AG04449 (cell line): ENCODE measurements at regions not wholly inside any gene's neighbourhood (a gene's known extent, or its start where the extent isn't known, plus 50 kb on each side); places are given as distances from the start of the nearest gene placed in this dataset.

ENCODE experiments used
- CTCF ChIA-PET: fragments of 350-600 bp; formaldehyde crosslinking; extraction: SDS; loops from one replicate; lab custom pipeline; 2021; ENCODE audit warnings: antibody characterized with exemption; lab: Yijun Ruan, JAX
- POLR2A ChIA-PET: fragments of 400-600, 350-600 bp; formaldehyde crosslinking; extraction: SDS; loops from one replicate; lab custom pipeline; 2020; ENCODE audit warnings: antibody characterized with exemption, inconsistent platforms; lab: Yijun Ruan, JAX
- DNase-seq: peaks from one replicate; pipeline ENCODE4 v3.0.0-alpha.2; 2010; ENCODE audit warnings: low read depth, low spot score
- H3K4me3 ChIP-seq: 2 replicates; pipeline ENCODE4 v1.5.1; 2011; ENCODE audit warnings: low read depth, mild to moderate bottlenecking, control low read depth, low read length
- TF ChIP-seq, protein P1 (sequence below): IDR thresholded peaks from one replicate; pipeline ENCODE4 v1.5.1; 2011; ENCODE audit warnings: mild to moderate bottlenecking, moderate library complexity, low read length, control low read depth, inconsistent platforms; ENCODE audit not compliant: insufficient read depth; ENCODE audit errors: missing control alignments

DNA sequence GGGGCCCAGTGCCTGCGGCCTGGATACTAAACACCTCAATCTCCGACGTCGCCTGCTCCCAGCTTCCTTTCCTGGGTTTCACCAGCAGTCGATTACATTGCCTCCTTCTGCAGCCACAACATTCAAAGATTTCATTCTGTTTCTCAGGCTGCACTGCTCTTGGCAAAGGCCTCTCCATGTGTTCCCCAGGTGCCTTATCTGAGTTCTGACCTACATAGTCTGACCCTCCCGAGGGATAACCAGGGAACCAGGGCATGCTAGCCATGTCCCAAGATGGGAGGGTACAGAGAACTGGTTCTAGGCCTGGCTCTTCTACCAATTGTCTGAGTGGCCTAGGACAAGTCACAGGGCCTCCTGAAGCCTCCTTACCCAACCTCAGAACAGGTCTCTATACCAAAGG, 62.2 kb upstream of the ACSL1 start:
- CTCF ChIA-PET: no interaction called here
- POLR2A ChIA-PET: no interaction called here
- TF ChIP-seq, protein P1, sequence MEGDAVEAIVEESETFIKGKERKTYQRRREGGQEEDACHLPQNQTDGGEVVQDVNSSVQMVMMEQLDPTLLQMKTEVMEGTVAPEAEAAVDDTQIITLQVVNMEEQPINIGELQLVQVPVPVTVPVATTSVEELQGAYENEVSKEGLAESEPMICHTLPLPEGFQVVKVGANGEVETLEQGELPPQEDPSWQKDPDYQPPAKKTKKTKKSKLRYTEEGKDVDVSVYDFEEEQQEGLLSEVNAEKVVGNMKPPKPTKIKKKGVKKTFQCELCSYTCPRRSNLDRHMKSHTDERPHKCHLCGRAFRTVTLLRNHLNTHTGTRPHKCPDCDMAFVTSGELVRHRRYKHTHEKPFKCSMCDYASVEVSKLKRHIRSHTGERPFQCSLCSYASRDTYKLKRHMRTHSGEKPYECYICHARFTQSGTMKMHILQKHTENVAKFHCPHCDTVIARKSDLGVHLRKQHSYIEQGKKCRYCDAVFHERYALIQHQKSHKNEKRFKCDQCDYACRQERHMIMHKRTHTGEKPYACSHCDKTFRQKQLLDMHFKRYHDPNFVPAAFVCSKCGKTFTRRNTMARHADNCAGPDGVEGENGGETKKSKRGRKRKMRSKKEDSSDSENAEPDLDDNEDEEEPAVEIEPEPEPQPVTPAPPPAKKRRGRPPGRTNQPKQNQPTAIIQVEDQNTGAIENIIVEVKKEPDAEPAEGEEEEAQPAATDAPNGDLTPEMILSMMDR: no peak
- no peak overlapping the region for H3K4me3 ChIP-seq
- DNase-seq: no peak

DNA sequence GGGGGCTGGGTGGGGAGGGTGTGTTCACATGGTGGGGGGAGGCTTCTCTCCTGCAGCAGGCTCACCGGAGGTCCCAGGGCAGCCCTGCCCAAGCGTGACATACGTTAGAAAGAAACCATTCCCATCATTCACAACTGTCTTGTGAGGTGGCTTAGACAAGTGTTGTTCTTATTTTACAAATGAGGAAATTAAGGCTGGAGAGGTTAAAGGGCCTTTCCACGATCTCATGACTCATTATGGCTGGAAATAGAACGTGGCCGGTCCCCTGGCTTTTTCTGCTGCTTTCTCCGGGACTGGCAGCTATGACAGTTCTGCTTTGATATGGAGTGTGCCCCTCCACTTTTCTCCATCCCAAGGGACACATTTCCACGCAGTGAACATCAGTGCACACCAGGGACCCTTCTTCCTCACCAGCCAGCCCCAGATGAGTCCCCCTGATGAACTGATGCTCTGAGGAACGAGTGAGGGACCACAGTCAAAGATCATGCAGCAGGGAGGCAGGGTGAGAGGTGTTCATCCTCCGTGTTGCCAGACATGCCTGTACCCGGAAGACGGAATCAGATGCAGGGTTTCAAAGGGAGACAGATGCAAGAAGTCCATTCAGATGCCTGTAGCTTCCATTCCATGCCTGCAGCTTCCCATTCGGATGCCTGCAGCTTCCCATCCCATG, 64.0 kb upstream of the ACSL1 start:
- DNase-seq: no peak
- POLR2A ChIA-PET: no interaction called here
- TF ChIP-seq, protein P1: no peak
- H3K4me3 ChIP-seq: no peak overlapping the region
- CTCF ChIA-PET: no interaction called here

DNA sequence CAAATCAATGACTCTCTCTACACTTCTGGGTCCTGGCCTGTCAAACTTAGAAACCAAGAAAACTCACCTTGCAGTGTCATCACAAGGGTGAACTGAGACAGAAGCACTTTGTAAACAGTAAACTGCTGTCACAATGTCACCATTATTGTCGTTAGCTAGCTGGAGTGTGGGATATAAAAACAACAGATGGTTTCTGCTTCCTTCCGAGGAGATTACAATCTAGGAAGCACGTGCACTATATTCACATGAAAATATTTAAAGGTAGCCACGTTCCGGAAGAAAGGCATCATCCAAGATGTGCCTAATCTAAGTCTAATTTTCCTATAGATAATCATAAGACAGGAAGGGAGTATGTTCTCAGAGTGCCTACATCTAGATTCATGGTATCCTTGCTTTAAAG, 64.7 kb upstream of the ACSL1 start:
- TF ChIP-seq, protein P1: no peak
- H3K4me3 ChIP-seq: no peak overlapping the region
- POLR2A ChIA-PET: no interaction called here
- no peak for DNase-seq
- CTCF ChIA-PET: no interaction called here

DNA sequence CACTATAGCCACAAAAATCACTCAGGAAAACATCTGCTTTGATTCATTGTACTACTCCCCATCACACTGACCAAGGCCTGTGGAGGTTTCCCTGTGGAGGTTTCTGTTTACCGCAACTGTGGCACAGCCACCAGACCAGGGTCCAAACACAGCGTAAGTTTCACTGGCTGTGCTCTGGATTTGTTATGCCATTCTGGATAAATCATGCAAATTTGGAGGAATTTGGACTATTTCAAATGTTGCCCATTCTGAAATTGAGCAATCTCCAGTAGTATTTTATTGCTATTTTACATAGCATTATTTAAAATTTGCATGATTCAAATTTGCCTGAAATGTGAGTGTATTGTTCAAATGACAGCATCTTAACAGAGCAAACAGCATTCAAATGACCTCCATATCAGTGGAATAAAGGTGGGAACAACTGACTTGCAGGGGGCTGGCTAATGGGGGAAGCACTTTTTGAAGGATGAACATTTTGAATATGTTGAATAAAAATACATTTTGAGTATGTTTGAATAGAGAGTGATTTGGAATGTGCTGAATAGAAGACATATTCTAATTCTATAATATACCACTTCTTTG, 66.1 kb upstream of the ACSL1 start:
- CTCF ChIA-PET: interaction anchor here (0.8 kb wide), 1 partner anchor 289 kb away, joined by 3 read pairs; no protein-coding TSS in a partner anchor
- no peak for DNase-seq
- POLR2A ChIA-PET: no interaction called here
- TF ChIP-seq, protein P1: no peak
- H3K4me3 ChIP-seq: no peak overlapping the region

DNA sequence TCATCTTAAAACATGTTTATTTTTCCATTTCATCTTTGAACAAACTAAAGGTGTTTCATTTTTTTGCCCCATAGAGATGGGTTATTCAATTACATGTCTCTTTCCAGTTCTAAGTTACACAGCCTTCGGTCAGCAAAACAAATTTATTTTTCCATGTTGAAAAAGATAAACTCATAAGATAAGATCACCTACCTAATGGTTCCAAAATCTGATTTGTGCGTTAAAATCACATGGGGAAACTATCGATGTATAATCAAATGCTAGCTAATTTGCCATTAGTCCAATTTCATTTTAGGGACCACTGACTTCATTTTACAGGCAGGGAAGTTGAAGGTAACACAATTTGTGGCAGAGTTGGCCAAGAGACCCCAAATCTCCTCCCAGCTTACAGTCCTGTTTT, 67.2 kb upstream of the ACSL1 start:
- ChIA-PET POLR2A (no interaction called here), CTCF (no interaction called here)
- no peak for DNase-seq
- no peak overlapping the region for H3K4me3 ChIP-seq
- TF ChIP-seq, protein P1: no peak

DNA sequence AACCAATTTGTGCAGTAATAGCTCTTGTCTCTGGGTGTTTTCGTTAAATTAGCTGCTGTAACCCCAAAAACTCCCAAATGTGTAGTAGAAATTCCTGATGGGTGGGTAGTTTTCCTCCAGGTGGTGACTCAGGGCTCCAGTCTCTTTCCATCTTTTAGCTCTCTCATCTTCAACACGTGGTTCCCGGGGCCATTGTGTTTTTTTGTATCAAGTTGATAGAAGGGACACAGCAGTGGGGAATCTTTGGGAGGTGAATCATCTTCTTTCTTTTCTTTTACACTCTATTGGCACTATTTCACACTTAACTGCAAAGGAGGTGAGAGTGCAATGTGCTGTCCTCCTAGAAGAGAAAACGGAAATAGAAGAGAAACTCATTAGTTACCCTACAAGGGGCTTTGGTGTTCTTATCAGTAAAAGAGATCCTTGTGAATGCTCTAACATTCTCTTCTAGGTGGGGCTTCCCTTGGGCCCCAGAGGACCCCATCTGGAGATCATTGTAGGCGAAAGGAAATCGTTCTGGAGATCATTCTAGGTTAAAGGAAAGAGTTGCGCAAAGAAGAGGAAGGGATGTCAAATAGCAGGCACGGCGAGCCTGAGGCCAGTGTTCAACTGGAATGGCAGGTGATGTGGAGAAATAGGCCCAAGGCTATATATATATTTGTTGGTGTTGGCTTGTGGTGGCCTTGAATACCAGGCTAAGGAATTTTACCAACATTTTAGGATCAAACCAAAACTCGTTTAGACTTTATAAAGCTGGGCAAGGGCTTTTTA, 68.2 kb upstream of the ACSL1 start:
- no peak for DNase-seq
- ChIA-PET CTCF (no interaction called here), POLR2A (no interaction called here)
- TF ChIP-seq, protein P1: no peak
- no peak overlapping the region for H3K4me3 ChIP-seq
